WERI-Rb-1 (cell line): ENCODE measurements at regions not wholly inside any gene's neighbourhood (a gene's known extent, or its start where the extent isn't known, plus 50 kb on each side); places are given as distances from the start of the nearest gene placed in this dataset.

ENCODE experiments used
- DNase-seq: peaks from one replicate; pipeline ENCODE4 v3.0.0-alpha.2; 2020
- H3K27ac ChIP-seq: fragments of 250-450 bp; sonication (Bioruptor Pico); 2 replicates; pipeline ENCODE4 v1.5.1; 2020; ENCODE audit warnings: mild to moderate bottlenecking, moderate library complexity
- H3K27me3 ChIP-seq: fragments of 250-450 bp; sonication (Bioruptor Pico); 2 replicates; pipeline ENCODE4 v1.5.1; 2021; ENCODE audit warnings: mild to moderate bottlenecking, low read depth, moderate library complexity; ENCODE audit not compliant: insufficient read depth, severe bottlenecking
- H3K36me3 ChIP-seq: fragments of 250-450 bp; sonication (Bioruptor Pico); 2 replicates; pipeline ENCODE4 v1.5.1; 2020; ENCODE audit warnings: mild to moderate bottlenecking, moderate library complexity
- H3K4me3 ChIP-seq: 2 replicates; pipeline ENCODE4 v1.5.1; 2011; ENCODE audit warnings: low read depth, mild to moderate bottlenecking, control low read depth, low read length
- H3K9me3 ChIP-seq: fragments of 250-450 bp; sonication (Bioruptor Pico); 2 replicates; pipeline ENCODE4 v1.5.1; 2021; ENCODE audit warnings: mild to moderate bottlenecking, moderate library complexity; ENCODE audit not compliant: severe bottlenecking
- TF ChIP-seq, protein P1 (sequence below): IDR thresholded peaks from 2 replicates; pipeline ENCODE4 v1.5.1; 2011; ENCODE audit warnings: low read depth, mild to moderate bottlenecking, control low read depth, inconsistent platforms, low read length

- Histone ChIP-seq H3K27ac (no peak overlapping the region), H3K9me3 (peaks cover 6% of the 10 kb centered on the region), H3K27me3 (no peaks in the 10 kb centered on the region), H3K4me3 (no peak overlapping the region), H3K36me3 (no peaks in the 10 kb centered on the region)
- no peak for DNase-seq
- TF ChIP-seq, protein P1, sequence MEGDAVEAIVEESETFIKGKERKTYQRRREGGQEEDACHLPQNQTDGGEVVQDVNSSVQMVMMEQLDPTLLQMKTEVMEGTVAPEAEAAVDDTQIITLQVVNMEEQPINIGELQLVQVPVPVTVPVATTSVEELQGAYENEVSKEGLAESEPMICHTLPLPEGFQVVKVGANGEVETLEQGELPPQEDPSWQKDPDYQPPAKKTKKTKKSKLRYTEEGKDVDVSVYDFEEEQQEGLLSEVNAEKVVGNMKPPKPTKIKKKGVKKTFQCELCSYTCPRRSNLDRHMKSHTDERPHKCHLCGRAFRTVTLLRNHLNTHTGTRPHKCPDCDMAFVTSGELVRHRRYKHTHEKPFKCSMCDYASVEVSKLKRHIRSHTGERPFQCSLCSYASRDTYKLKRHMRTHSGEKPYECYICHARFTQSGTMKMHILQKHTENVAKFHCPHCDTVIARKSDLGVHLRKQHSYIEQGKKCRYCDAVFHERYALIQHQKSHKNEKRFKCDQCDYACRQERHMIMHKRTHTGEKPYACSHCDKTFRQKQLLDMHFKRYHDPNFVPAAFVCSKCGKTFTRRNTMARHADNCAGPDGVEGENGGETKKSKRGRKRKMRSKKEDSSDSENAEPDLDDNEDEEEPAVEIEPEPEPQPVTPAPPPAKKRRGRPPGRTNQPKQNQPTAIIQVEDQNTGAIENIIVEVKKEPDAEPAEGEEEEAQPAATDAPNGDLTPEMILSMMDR: no peak
These were observed 419.4 kb upstream of the CLINT1 start for GRCh38 chr5:158278216-158278925.

GRCh38 chr5:158277276-158277675 is 418.3 kb upstream of the CLINT1 start:
- Histone ChIP-seq H3K4me3 (no peak overlapping the region), H3K9me3 (peaks cover 6% of the 10 kb centered on the region), H3K27me3 (no peaks in the 10 kb centered on the region), H3K36me3 (no peaks in the 10 kb centered on the region), H3K27ac (no peak overlapping the region)
- TF ChIP-seq, protein P1: no peak
- DNase-seq: no peak

GRCh38 chr5:158276692-158277091 is 417.7 kb upstream of the CLINT1 start:
- no peaks in the 10 kb centered on the region for H3K36me3 ChIP-seq
- H3K9me3 ChIP-seq: peaks cover 6% of the 10 kb centered on the region
- TF ChIP-seq, protein P1: no peak
- peak; percentile 12 for DNase-seq
- H3K27ac ChIP-seq: no peak overlapping the region
- H3K27me3 ChIP-seq: no peaks in the 10 kb centered on the region
- H3K4me3 ChIP-seq: no peak overlapping the region

- Histone ChIP-seq H3K4me3 (no peak overlapping the region), H3K36me3 (no peaks in the 10 kb centered on the region), H3K27me3 (no peaks in the 10 kb centered on the region), H3K9me3 (no peaks in the 10 kb centered on the region), H3K27ac (no peak overlapping the region)
- TF ChIP-seq, protein P1: no peak
- no peak for DNase-seq
These were observed 416.6 kb upstream of the CLINT1 start for GRCh38 chr5:158275511-158275910.

DNA sequence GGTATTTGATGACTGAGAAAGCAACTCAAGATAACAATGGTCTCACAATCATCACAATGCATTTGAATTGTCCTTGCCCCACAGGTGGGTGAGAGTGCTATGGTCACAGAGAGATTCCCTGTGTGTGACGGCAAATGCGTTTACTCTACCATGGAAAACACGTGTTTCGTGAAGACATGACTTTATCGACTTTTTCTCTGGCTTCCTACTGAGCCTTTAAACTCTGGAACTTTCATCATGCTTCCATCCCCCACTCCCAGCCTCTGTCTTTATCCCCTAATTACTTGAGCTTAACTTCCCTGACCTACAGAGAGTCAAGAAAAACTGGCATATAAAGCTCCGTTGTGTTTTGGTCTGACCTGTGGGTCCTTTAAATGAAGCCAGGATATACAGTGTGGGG is 414.1 kb upstream of the CLINT1 start:
- H3K27me3 ChIP-seq: no peaks in the 10 kb centered on the region
- no peaks in the 10 kb centered on the region for H3K9me3 ChIP-seq
- no peak overlapping the region for H3K4me3 ChIP-seq
- no peak overlapping the region for H3K27ac ChIP-seq
- TF ChIP-seq, protein P1: no peak
- peak; percentile 41 for DNase-seq
- no peaks in the 10 kb centered on the region for H3K36me3 ChIP-seq

DNA sequence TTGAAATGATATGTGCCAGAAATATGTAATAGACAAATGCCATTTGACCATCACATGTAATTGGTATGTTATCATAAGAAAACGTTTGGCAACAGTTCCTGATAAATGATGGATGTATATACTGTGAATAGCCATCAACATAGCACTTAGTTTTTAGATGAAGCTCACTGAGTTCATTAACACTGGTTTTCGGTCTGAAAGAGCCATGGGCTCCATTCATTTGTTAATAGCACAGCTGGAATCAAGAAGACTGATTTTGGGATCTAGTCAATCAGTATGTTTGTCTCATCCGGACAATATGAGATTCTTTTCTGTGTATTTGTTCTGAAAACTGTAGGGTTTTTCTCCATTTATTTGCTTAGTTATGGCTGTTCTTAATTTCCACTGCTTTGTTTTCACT is 413.5 kb upstream of the CLINT1 start:
- DNase-seq: no peak
- Histone ChIP-seq H3K9me3 (no peaks in the 10 kb centered on the region), H3K4me3 (no peak overlapping the region), H3K27me3 (no peaks in the 10 kb centered on the region), H3K36me3 (no peaks in the 10 kb centered on the region), H3K27ac (no peak overlapping the region)
- TF ChIP-seq, protein P1: no peak
